ENCODE measurements at regions not wholly inside any gene's neighbourhood (a gene's known extent, or its start where the extent isn't known, plus 50 kb on each side); places are given as distances from the start of the nearest gene placed in this dataset.

GRCh38 chr3:177596816-177597271, 399.6 kb upstream of the TBL1XR1 start:
- no peak for TF ChIP-seq POLR2AphosphoS5 (IDR thresholded peaks at IDR 0.05)
- no peak for TF ChIP-seq CTCF (IDR thresholded peaks at IDR 0.05)
- TF ChIP-seq POLR2A (IDR thresholded peaks at IDR 0.05; ENCODE audit: low read depth), result no peak
- no peak for TF ChIP-seq EP300 (IDR thresholded peaks at IDR 0.05)
